HUES48 (cell line): ENCODE measurements at regions not wholly inside any gene's neighbourhood (a gene's known extent, or its start where the extent isn't known, plus 50 kb on each side); places are given as distances from the start of the nearest gene placed in this dataset.

Source experiments
- H3K27ac ChIP-seq: one replicate; pipeline ENCODE4 v1.7.0; 2013; ENCODE audit warnings: low read depth, low read length, inconsistent platforms
- H3K27me3 ChIP-seq: 2 replicates; pipeline ENCODE4 v1.6.1; 2013; ENCODE audit warnings: mild to moderate bottlenecking, low read length; ENCODE audit not compliant: control insufficient read depth, insufficient read depth
- H3K36me3 ChIP-seq: 2 replicates; pipeline ENCODE4 v1.6.1; 2013; ENCODE audit warnings: low read length; ENCODE audit not compliant: control insufficient read depth, insufficient read depth
- H3K4me1 ChIP-seq: 2 replicates; pipeline ENCODE4 v1.6.1; 2013; ENCODE audit warnings: mild to moderate bottlenecking, low read length; ENCODE audit not compliant: control insufficient read depth, insufficient read depth
- H3K4me3 ChIP-seq: 2 replicates; pipeline ENCODE4 v1.5.1; 2013; ENCODE audit warnings: mild to moderate bottlenecking, low read depth, low read length
- H3K9ac ChIP-seq: 2 replicates; pipeline ENCODE4 v1.6.1; 2013; ENCODE audit warnings: mild to moderate bottlenecking, low read depth, low read length, moderate library complexity
- H3K9me3 ChIP-seq: 2 replicates; pipeline ENCODE4 v1.6.1; 2013; ENCODE audit warnings: low read length; ENCODE audit not compliant: control insufficient read depth, insufficient read depth

GRCh38 chr1:221141606-221142285, 262.5 kb downstream of the HLX start:
- no peaks in the 10 kb centered on the region for H3K36me3 ChIP-seq
- no peak overlapping the region for H3K27ac ChIP-seq
- H3K4me1 ChIP-seq, result no peaks in the 10 kb centered on the region
- no peak overlapping the region for H3K4me3 ChIP-seq
- H3K27me3 ChIP-seq, result no peaks in the 10 kb centered on the region
- H3K9me3 ChIP-seq, result no peaks in the 10 kb centered on the region
- H3K9ac ChIP-seq, result no peak overlapping the region

- H3K27me3 ChIP-seq, result no peaks in the 10 kb centered on the region
- H3K9ac ChIP-seq, result no peak overlapping the region
- no peak overlapping the region for H3K27ac ChIP-seq
- no peak overlapping the region for H3K4me3 ChIP-seq
- 0 out of 2 replicates have a peak, but pooled peaks cover 3% of the 10 kb centered on the region for H3K4me1 ChIP-seq
- H3K9me3 ChIP-seq, result no peaks in the 10 kb centered on the region
- no peaks in the 10 kb centered on the region for H3K36me3 ChIP-seq
Measured at GRCh38 chr1:221148660-221149059, 269.4 kb downstream of the HLX start.

GRCh38 chr1:221149111-221149510, 269.9 kb downstream of the HLX start:
- Histone ChIP-seq H3K9ac (no peak overlapping the region), H3K27me3 (no peaks in the 10 kb centered on the region), H3K9me3 (no peaks in the 10 kb centered on the region), H3K4me3 (no peak overlapping the region), H3K36me3 (no peaks in the 10 kb centered on the region), H3K4me1 (0 out of 2 replicates have a peak, but pooled peaks cover 3% of the 10 kb centered on the region), H3K27ac (no peak overlapping the region)

DNA sequence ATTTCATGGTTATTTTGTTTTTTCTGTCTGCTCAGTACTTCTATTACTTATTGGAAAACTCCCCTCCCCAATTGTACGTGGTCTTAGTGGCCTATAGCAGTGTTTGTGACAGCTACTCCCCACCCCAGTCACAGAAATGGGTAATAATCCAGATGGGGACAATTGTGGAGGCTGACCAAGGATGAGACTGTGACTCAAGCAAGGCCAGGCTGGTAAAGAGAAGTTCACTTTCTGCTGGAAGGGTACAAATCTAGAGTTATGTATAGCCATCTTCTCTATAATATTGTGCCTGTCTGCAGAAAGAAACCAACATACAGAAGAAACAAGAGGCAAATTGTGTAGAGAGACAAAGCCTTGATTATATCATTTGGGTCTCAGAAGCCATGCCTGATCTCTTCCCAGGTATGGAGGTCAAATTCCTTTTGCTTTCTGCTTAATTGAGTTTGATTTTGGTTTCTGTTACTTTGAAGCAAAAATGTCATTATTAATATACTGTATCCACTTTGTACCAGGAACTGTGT, 270.4 kb downstream of the HLX start:
- no peaks in the 10 kb centered on the region for H3K9me3 ChIP-seq
- no peaks in the 10 kb centered on the region for H3K27me3 ChIP-seq
- no peak overlapping the region for H3K9ac ChIP-seq
- H3K4me3 ChIP-seq, result no peak overlapping the region
- H3K27ac ChIP-seq, result no peak overlapping the region
- 0 out of 2 replicates have a peak, but pooled peaks cover 3% of the 10 kb centered on the region for H3K4me1 ChIP-seq
- no peaks in the 10 kb centered on the region for H3K36me3 ChIP-seq

DNA sequence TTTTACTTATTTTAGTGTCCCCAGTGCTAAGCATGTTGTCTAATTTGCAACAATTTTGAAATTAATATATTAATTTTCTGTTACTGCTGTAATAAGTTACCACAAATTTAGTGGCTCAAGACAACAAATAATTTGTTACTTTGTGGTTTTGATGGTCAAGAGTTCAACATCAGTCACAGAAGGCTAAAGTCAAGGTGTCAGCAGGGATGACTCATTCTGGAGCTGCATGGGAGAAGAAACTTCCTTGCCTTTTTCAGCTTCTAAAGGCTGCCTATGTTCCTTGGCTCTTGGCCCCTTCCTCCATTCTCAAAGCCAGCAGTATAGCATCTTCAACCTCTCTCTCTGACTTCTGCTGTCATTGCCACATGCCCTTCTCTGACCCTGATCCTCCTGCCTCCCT, 271.8 kb downstream of the HLX start:
- H3K27ac ChIP-seq, result no peak overlapping the region
- no peak overlapping the region for H3K4me3 ChIP-seq
- 0 out of 2 replicates have a peak, but pooled peaks cover 3% of the 10 kb centered on the region for H3K4me1 ChIP-seq
- H3K27me3 ChIP-seq, result no peaks in the 10 kb centered on the region
- no peak overlapping the region for H3K9ac ChIP-seq
- H3K9me3 ChIP-seq, result no peaks in the 10 kb centered on the region
- H3K36me3 ChIP-seq, result no peaks in the 10 kb centered on the region

DNA sequence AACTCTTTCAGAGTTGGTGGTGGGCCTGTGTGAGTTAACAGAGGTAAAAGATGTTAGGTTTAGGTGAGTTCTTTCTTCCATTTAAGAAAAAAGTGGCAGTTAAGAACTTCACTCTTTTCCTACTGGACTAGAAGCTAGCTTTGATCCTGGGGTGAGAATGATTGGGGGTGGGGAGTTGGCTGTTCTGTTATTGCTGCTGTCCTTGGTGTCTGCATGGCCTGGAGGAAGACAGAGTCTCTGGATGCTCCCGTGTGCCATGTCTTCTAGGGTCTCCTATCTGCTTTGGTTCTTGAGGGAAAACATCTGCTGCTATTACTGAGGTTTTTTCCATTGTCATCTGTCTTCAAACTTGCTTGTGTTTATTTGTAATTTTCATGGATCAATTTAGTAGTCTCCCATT, 275.7 kb downstream of the HLX start:
- H3K27ac ChIP-seq, result no peak overlapping the region
- H3K27me3 ChIP-seq, result no peaks in the 10 kb centered on the region
- no peak overlapping the region for H3K4me3 ChIP-seq
- no peaks in the 10 kb centered on the region for H3K4me1 ChIP-seq
- no peaks in the 10 kb centered on the region for H3K36me3 ChIP-seq
- H3K9ac ChIP-seq, result no peak overlapping the region
- no peaks in the 10 kb centered on the region for H3K9me3 ChIP-seq

DNA sequence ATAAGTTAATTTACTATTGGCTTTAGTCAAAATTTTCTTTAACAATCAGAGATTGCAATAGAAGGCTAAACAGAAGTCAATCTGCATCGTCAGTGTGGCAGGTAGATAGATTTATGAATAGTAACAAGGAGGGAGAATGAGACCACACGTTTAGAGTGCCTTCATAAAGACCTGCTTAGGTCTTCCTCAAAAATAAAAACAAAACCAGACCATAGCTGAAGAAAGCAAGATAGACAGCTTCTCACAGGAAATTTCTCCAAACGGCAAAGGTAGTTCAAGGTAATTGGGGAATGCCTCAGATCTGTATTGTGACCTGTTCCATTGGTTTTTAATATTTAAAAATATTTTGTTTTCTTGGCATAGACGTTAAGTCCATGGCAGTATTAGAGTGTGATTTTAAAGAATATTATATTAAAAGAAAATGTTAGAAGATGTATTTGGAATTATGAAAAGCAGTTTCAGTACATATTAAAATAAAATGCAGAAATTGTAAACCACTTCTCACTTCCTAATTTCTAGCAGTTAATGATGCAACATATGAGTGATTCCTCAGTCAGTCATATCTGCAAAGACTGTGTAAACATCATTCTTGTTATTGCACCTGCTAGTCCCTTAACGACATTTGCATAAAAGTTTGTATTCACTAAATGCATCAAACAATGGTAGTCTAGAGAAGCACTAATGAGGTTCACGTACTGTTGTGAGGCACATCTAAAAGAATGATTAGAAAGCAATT, 278.0 kb downstream of the HLX start:
- Histone ChIP-seq H3K27ac (no peak overlapping the region), H3K4me3 (no peak overlapping the region)

DNA sequence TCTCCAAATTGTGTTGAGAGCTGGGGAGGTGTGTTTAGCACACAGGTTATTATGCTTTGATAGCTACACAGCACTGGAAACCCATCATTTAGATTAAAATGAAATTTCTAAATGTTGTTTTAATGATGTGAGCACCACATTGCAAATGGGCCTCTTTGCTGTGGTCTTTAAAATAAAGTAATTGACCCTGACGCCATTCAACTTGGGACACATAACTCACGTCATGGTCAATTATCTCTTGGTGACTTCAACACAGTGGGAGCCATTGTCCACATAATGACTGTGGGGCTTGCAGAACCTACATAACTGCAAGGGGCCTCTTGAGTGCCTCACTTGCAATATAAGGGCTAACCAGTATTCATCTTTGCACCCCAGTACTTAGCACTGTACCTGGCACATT, 280.4 kb downstream of the HLX start:
- H3K4me1 ChIP-seq, result peaks cover 21% of the 10 kb centered on the region
- no peak overlapping the region for H3K9ac ChIP-seq
- H3K27ac ChIP-seq, result no peak overlapping the region
- no peak overlapping the region for H3K4me3 ChIP-seq
- H3K27me3 ChIP-seq, result no peaks in the 10 kb centered on the region
- H3K9me3 ChIP-seq, result no peaks in the 10 kb centered on the region
- H3K36me3 ChIP-seq, result no peaks in the 10 kb centered on the region

More for the DNA sequence above, 278.0 kb downstream of the HLX start:
- Histone ChIP-seq H3K9me3 (no peaks in the 10 kb centered on the region), H3K27me3 (no peaks in the 10 kb centered on the region), H3K36me3 (no peaks in the 10 kb centered on the region), H3K9ac (no peak overlapping the region), H3K4me1 (peaks cover 11% of the 10 kb centered on the region)

DNA sequence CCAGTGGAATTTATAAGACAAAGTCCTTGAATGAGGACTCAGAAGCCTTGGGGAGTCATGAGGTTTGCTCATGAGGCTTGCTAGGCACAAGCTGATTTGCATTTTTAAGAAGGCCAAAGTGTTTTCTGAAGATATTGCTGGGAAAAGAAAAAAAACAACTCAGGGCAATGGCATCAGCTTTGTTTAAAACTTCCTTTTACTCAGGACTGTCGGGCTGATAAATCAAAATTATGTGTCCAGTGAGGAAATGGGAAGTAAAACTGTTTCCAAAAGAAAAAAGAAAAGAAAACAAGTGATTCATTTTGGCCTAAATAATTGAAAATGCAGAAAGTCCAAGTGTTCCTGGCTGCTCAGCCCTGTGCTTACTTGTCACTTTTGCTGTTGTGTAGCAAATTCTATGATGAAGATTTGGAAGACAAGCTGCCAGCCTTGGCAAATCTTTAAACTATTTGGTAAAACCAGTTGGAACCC, 282.4 kb downstream of the HLX start:
- H3K27ac ChIP-seq, result no peak overlapping the region
- H3K4me3 ChIP-seq, result no peak overlapping the region
- peaks cover 21% of the 10 kb centered on the region for H3K4me1 ChIP-seq
- H3K36me3 ChIP-seq, result no peaks in the 10 kb centered on the region
- no peak overlapping the region for H3K9ac ChIP-seq
- H3K27me3 ChIP-seq, result no peaks in the 10 kb centered on the region
- H3K9me3 ChIP-seq, result no peaks in the 10 kb centered on the region

DNA sequence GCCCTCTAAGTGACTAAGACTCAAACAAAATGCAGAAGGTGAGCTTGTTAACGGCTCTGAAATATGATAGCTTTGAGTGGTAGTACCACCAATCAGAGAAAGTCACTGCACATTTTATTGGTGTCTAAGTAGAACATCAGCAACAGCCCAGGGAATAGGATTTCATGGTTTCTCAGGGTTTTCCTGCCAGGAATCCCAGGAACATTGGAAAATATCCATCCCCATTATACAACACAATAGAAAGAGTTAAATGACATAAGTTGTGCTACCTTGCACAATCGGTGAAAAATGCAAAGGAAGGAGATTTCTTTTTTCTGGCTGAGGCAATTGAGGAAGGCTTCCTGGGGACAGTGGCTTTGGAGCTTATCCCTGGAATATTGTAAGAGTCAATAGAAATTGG, 283.1 kb downstream of the HLX start:
- no peaks in the 10 kb centered on the region for H3K9me3 ChIP-seq
- H3K27ac ChIP-seq, result no peak overlapping the region
- peaks cover 23% of the 10 kb centered on the region for H3K4me1 ChIP-seq
- no peak overlapping the region for H3K9ac ChIP-seq
- H3K27me3 ChIP-seq, result no peaks in the 10 kb centered on the region
- H3K4me3 ChIP-seq, result no peak overlapping the region
- no peaks in the 10 kb centered on the region for H3K36me3 ChIP-seq

DNA sequence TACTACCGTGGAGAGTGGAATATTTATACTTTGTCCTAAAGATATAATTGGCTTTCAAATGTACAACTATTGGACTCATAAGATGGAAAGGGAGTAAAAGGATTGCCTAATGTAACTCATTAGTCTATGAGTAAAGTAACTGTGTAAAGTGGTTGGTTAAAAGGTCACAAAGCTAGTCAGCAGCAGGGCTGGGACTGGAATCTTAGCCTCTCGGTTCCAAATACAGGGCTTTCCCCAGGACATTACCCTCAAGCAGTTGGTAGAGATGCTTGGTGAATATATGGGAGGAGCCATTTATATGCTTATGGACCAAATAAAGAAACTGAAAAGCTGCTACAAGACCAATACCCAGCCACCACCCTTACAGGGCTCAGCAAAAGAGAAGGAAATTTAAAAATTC, 283.7 kb downstream of the HLX start:
- Histone ChIP-seq H3K27me3 (no peaks in the 10 kb centered on the region), H3K9me3 (no peaks in the 10 kb centered on the region), H3K36me3 (no peaks in the 10 kb centered on the region), H3K9ac (no peak overlapping the region), H3K27ac (no peak overlapping the region), H3K4me3 (no peak overlapping the region), H3K4me1 (peaks cover 27% of the 10 kb centered on the region)
